NCI-H2227 treated with DMSO at 0.1 percent for 48 hours (cell line): ENCODE measurements at regions not wholly inside any gene's neighbourhood (a gene's known extent, or its start where the extent isn't known, plus 50 kb on each side); places are given as distances from the start of the nearest gene placed in this dataset.

ENCODE experiments used
- DNase-seq: peaks from one replicate; lab custom pipeline; 2025; lab: John Stamatoyannopoulos, UW

DNA sequence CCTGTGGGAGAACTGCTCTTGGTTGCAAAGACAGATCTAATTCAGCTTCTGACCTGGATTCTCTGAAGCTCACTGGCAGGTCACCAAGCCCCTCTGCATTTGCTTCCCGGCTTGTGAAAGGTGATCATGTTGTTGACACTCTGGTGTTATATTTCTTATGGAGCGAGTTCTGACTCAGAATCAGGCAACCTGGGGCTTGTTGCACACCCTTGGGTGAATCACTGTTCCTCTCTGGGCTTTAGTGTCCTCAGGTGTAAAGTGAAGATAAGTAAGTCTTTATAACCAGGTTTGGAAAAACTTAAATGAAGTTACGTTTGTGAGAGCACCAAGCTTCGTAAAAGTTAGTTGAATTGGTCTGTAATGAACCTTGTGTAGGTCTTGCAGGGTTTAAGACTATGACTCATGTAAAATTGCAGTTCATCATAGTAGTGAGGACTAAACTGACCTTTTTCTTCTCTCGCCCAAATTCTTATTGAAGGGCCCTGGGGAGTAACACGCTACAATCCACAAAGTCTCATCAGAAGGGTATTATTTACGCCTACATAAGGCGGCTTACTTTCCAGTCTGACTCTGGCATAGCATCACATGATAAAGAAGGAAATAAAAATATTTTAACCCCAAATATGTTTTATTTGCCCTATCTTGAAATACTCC lies 218.6 kb downstream of the TMEM38B start:
- no peak for DNase-seq

DNA sequence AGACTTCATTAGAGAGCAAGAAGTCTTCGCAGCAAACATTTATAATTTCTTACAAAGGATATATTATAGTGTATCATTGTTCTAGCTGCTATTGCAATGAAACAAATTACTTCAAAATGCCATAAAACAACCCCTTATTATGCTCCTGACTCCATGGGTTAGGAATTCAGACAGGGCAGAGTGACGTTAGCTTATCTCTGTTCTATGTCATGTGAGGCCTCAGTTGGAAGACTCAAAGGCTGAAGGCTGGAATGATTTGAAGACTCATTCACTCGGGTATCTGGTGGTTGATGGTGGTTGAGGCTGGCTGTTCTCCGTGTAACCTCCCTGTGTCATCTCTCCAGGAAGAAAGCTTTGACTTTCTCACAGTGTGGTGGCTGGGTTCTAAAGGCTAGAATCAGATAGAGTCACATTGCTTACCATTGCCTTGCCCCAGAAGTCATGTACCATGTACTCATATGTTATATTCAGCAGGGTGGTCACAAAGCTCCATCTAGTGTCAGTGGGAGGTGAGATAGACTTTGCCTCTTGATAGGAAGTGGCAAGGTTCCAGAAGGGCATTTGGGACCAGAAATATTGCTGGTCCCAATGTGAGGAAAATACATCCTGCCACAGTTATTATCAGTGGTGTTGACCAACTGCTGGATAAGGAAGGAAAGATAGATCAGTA lies 226.9 kb downstream of the TMEM38B start:
- no peak for DNase-seq

DNA sequence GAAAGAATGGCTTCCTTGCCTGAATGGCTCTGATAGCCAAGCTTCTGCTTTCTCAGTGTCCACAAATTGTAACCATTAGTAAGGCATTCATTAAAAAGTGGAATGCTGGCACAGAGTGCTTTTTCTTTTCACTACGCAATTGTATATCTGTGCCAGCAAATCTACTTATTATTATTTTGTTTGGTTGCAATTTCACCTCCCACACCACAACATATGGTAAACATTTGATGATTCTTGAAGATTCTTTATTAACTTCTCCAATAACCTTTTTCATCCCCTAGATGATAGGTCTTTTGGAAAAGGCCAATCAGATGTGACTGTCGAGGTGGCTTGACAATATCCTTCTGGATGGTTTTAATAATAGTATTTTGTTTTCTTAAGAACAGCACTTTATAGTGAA lies 234.1 kb downstream of the TMEM38B start:
- DNase-seq = no peak

DNA sequence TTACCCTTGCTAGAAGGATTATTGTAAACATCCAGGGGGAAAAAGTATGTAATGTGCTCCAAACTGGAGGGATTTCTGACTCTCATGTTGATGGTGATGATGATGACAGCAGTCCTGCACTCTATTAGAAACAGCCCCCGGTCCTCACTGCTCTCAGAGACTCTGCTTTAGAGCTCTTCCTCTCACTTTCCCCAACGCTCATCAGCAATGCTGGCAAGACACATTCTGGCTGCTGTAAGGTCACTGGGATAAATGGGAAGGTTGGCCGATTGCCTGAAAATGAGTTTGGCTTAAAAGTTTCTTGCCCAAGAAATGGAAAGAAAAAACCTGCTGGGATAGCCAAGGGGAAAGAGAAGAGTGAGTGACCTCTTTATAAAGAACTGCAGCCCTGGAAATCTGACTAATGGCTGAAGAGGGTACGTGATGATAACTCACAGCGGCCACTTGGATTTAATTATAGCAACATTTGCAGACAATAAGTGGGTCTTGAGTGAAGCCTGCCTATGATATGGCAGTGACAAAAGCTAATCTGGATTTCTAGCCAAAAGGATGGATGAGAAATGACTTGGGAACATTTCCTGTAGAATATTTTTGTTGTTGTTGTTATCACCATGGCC lies 235.8 kb downstream of the TMEM38B start:
- no peak for DNase-seq

DNA sequence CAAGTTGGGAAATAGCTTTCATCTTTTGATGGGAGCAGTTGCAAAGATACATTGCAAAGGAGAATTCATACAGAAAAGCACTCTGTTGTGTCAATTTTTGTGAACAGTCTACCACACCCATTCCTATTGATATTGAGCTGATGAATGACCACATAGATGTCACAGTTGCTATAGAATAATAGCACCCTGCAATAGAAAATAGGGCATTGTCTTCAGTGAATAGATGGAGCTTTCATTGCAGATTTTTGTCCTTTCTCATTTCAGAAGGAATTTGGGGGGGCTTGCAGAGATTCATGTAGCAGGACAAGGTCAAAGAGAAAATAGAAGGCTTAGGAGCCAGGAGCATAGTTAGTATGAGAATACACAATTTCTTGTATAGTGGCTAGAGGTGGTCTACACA lies 237.9 kb downstream of the TMEM38B start:
- DNase-seq = no peak

DNA sequence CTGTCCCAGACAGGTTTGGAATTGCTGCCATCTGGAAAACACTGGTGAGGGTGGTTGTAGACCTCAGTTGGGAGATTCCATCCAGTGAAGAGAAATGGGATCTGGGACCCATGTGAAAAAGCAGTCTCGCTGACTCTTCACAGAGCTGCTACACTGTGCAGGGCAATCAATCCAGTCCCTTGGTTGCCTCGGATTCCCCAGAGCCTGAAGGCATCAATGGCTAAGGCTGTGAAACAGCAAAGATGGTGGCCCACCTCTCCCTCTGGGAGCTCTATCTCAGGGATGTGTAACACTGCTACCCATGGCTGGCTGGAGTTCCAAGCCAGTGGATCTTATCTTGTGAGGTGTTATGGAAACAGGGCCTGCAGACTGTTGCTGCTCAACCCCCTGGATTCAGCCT lies 256.1 kb downstream of the TMEM38B start:
- DNase-seq = no peak

DNA sequence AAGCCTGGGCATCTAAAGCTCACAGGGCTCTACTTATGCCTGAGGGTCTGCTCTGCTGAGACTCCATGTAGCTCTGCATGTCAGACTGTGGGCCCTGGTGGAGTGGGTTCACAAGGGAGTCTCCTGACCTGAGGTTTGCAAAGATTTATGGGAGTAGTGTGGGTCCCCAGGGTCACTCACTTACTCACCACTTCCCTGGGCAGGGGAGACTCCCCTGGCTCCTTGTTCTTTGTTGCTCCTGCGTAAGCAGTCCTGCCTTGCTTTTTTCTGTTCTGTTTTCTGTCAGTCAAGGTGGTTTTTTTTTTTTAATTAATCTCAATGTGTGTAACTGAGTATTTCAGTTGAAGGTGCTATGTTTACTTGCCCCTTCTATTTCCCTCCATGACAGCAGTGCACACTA lies 256.6 kb downstream of the TMEM38B start:
- DNase-seq = no peak

DNA sequence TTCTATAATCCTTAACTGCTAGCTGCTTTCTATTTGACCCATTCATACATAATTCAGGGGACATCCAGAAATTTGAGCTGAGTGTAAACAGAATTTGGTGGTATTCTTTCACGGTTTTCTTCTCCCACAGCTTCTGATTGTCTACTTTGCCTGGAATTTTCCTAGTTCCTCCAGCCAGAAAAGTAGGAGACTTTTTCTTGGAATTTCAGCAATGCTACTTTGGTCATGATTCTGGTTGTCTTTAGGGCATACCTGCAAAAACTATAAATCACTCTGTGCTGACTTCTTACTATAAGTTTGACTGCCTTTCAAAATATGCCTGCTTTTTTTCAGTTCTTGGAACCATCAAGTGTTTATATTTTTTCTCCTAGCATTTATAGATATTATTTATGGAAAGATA lies 260.2 kb downstream of the TMEM38B start:
- DNase-seq = no peak

DNA sequence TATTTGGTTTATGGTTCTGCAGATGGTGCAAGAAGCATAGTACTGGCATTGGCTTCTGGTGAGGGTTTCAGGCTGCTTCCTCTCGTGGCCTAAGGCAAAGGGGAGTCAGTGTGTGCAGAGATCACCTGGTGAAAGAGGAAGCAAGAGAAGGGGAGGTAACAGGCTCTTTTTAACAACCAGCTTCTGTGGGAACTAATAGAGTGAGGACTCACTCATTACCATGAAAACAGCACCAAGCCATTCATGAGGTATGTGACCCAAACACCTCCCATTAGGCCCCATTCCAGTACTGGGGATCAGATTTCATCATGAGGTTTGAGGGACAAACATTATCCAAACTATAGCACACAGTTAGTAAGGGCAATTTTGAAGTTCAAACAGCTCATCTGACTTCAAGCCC lies 263.5 kb downstream of the TMEM38B start:
- no peak for DNase-seq

DNA sequence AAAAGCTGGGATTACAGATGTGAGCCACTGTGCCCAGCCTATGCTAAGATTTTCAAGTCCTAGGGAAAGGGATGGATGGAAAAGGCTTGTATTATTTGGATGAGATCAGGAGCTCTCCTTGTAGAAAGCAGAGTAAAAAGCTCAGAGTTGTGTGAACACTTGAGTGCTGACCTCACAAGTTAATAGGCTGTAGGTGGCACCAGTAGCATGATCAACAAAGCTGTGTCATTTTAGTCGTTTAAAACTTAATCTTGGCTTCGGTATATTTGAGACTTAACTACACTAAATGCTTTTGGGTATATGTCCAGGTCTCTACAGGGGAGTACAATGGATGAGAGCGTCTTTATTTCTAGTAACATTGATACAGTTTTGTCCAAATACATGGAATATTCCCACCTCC lies 264.2 kb downstream of the TMEM38B start:
- DNase-seq = no peak

DNA sequence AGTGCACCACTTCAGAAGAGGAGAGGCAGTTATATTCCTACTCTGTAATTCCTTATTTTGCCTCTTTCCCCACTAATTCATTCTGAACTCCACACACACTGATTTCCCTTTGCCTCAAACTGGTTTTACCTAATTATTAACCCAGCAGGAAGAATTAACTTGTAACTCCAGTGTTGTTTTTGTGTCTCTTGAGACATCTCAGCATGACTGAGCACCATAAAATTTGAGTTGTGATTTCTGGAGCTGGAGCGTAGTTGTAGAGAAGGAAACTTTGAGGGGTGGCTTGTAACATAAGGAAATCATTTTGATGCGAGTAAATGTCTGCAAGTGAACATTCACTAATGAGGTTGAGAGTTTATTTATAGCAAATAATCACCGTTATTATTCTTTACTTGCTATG lies 265.2 kb downstream of the TMEM38B start:
- no peak for DNase-seq

DNA sequence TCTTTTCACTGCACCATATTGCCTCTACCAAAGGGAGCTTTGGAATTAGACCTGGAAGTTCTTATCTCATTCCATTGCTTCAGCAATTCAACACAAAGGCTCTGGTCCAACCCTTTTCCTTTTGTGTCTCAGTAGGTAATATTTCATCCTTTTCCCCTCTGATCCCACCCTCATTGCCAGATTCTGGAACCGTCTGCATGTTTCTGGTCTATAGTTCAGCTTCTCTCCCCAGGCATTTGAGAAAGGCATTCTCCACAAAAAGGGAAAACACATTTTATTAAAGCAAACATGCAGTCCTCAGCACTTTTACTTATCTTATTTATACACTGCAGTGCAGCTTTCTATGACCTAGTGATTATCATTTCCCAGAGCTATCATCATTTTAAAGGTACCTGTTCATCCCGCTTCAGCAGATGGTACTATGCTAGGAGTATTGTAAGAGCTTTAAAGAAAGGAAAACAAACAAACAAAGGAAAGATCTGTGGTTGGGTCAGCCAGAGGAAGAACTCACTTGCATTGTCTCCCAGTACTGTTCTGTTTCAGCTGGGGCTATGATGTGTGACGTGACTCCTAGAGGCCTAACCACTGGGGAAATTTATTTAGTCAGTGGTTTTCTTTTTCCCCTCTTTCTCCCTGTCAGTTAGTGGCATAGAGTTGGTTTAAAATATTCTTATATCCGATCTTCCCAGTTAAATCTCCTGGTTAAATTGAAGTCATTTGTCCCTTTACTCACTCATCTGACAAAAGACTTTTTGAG lies 269.2 kb downstream of the TMEM38B start:
- DNase-seq = no peak

DNA sequence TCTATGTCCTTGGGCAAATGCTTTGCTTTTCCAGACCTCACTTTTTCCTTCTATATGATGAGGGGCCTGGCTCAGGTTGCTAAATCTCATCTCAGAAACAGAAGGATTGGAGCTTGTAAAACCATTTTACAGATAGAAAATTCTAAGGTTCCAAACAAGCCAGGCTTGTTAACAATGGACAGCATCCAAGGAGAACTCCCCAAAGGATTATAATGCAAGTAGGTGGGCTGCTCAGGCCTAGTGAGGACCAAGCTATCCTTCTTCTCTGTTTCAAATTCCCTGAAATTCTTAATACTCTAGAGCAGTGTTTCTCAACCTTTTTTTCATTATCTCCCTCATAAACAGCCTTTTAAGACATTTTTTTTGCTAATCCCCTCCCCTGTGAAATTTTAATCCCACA lies 269.8 kb downstream of the TMEM38B start:
- no peak for DNase-seq

DNA sequence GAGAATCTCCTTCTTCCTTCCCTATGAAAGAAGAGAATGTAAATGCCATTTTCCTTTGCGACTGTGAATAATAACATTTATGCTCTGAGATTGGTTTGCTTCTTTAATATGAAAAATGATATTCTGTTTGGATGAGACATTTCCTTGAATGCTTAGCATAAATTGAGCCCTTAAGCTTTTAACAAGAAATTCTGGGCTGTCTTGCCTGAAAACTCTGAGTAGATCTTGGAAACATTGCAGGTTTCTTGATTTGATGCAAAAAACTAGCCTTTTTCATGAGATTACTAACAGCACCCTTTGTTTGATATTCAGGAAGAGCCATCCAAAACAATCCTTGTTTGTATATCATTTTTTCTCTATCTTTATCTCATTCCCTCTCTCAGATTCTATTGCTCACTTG lies 272.5 kb downstream of the TMEM38B start:
- DNase-seq = no peak

DNA sequence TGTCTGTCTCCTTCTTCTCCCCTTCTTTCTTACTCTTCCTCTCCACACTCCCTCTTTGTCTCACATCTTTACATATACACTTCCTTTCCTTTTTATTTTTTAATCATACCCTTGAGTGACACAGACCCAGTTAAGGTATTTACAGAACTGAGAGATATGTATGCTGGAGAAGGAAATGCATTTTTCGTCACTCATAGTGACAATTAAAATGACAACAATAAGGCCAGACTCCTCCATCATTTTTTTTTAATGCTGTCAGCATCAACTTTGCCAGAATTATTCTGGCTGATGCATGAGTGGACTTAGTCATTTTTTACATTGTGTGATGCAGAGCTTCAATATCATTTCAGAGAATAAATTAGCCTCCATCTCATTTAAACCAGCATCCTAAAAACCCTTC lies 272.9 kb downstream of the TMEM38B start:
- no peak for DNase-seq

DNA sequence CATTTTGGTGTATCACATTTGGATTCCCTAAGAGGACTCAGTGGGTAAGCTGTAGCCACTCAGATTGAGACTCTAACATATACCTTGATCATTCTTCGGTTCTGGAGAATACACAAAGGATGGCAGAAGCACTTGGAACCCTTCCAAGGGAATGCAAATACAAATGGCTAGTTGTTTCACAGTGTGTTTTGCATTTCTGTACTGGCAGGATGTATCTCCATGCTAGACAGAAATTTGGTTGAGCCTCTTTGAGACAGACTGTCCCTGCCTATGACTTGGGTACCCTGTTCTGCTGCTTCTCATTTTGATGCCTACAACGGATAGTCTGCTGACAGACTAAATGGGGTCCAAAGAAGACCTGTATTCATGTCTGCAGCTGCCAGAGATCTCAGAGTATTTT lies 273.5 kb downstream of the TMEM38B start:
- no peak for DNase-seq

DNA sequence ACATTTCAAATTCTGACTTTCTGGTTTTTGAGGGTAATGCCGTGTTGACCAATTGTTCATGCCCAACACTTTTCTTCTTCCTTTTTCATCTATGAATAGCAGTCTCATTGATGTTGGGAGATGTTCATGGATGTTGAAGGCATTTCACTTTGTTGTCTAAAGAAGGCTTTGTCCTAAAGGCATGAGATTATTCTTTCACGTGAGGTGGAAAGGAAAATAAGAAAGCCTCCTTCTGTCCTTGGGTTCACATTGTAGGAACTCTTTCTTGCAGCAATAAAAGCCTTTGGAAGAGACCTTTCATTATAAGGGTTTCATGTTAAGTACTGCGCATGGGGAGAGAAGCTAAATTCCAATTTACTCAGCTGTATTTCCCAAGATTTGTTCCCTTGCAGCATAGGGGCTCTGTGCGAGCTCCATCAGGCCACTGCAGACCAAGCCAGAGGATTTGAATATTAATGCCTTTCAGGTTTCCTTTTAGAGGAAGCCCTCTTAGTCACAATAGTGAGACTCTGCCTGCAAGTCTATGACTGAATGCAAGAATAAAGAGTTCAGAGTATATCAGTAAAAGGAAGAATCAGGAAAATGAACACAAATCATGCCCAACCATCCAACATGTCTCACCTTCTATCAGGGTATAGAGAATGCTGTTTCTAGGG lies 274.6 kb downstream of the TMEM38B start:
- no peak for DNase-seq

DNA sequence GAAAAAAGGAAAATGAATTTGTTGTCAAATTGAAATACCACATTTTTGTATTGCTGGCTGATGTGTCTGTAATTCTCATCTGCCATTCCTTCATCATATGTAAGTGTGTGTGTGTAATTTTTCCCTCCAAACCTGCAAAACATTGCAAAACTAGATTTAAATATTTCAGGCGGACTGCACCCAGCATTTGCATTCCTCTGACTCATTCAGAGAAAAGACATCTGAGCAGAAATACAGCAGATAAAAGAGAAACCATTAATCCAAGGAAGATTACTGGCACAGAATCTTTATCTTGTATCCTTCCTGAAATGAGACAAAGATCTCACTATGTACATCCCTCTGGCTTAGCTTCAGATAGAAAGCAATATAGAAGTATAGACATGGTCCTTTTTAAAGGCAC lies 275.3 kb downstream of the TMEM38B start:
- no peak for DNase-seq

DNA sequence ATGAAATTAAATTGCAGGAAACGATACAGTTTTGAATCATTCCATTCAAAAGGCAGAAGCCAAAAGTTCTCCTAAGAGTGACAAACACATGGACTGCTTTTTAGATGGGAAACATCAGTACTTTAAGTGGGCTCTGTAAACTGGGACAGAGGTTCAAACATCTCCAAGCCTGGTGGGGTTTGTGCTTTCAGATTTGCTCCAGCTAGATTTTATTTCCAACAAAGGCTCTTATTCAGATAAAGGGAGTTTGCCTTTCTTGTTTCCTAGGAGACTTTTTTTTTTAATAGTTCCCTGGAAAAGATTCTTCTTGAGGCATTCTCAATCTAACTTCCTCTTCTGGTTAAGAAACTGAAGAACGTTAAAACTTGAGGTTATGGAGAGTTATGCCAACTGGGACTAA lies 277.6 kb downstream of the TMEM38B start:
- DNase-seq = no peak

DNA sequence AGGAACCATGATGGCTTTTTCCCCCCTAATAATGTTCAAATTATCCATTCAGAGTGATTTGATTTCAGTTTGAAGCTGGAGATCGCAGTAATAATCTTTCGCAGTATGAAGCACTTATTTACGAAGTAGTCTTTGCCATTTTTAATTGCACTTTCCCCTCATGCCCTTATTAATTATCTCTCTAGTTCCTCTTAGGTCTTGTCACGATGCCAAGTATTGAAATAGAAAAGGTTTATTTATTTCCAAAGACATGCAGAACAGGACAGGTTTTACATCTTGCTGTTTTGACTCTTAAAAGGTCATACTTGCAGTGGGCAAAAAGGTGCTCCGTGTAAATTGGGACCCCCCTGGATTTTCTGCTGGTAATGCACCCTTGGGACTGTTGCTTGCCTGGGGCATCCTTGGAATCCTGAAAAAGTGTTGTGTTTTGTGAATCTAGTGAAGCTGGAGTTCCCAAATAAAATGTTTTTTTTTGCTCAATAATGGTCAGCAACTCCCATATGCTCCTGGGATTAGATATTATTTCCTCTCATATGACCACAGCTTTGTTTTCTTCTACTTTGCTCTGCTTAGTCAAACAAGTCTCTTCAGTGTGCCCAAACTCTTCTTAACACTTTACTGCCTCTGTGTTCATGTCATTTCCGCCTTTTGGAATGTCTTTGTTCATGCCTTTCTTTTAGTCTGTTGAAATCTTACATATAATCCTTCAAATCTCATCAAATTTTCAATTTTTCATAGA lies 278.3 kb downstream of the TMEM38B start:
- DNase-seq = no peak

DNA sequence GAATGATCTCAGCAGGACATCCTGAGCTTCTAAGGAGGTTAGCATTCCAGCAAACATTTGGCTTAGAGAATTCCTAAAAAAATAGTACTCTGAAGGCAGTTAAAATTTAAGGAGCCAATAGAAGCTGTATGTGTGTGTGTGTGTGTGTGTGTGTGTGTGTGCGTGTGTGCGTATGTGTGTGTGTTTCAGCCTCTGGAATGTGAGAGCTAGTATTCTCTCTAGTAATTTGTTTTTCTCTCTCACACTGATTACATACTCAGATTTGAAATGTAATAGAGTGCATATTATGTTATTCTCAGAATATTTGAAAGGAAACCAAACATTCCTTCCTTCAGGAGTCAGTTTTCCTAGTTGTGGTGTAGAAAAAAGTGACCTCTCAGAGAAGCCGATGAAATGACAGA lies 279.6 kb downstream of the TMEM38B start:
- DNase-seq = no peak
